OCI-LY7 (cell line): ENCODE measurements at regions not wholly inside any gene's neighbourhood (a gene's known extent, or its start where the extent isn't known, plus 50 kb on each side); places are given as distances from the start of the nearest gene placed in this dataset.

Source experiments
- CTCF ChIP-seq: fragments of 200-600 bp; sonication (generic); conservative IDR thresholded peaks from 2 replicates; pipeline ENCODE4 v1.5.1; 2014; ENCODE audit warnings: mild to moderate bottlenecking, antibody characterized with exemption, low read length, moderate library complexity, mixed read lengths
- EZH2phosphoT487 ChIP-seq: fragments of 200-600 bp; sonication (generic); IDR thresholded peaks from 2 replicates; pipeline ENCODE4 v1.6.1; 2018; ENCODE audit warnings: low read depth, borderline replicate concordance, mild to moderate bottlenecking, mixed run types, antibody characterized with exemption, low read length, moderate library complexity, mixed read lengths

GRCh38 chr14:39558525-39558924 is 126.3 kb upstream of the FBXO33 start:
- TF ChIP-seq EZH2phosphoT487 (no peak), CTCF (no peak)
